ENCODE measurements at regions not wholly inside any gene's neighbourhood (a gene's known extent, or its start where the extent isn't known, plus 50 kb on each side); places are given as distances from the start of the nearest gene placed in this dataset.
A peak's percentile ranks its signal among the peaks of the same experiment; 100 is the strongest.

- no peak for DNase-seq
These were observed 71.1 kb upstream of the F3 start for GRCh38 chr1:94612525-94613204.

DNA sequence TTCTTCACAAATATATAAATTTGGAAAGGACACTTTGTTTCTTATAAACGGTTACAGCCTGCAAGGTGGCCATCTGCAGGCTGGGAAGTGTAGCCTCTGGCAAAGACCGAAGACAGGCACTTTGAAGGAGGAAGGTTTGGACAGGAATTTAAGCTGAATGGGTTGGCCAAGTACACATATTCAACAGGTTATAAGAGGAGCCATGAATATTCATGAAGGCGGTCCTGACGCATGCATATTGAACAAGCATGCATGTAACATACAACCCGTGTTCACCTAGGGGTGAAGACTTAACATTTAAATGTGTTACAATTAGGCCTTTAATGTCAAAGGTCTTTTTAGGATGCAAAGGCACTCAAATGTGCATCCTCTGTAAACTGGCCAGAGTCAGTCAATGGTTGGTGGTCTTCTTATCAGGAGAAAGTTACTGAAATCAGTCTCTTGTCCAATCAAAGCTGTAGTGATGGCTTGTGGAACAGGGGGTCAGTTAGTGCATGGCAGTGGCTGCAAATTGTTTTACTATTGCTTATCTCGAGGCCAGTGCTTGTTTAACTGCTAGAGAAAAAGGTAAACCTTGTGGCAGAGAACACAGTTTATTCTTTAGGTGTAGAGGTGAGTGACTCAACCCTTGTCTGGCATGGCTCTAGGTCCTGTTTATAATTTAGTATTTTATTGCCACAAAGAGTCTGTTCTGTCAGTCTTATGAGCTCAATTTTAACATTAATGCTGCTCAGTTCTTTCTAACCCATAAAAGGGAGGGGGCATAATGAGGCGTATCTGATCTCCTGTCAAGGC lies 70.3 kb upstream of the F3 start:
- DNase-seq: no peak

GRCh38 chr1:94609619-94610018 lies 68.1 kb upstream of the F3 start:
- no peak for DNase-seq

- no peak for DNase-seq
These were observed 67.4 kb upstream of the F3 start for GRCh38 chr1:94608852-94609530.

DNA sequence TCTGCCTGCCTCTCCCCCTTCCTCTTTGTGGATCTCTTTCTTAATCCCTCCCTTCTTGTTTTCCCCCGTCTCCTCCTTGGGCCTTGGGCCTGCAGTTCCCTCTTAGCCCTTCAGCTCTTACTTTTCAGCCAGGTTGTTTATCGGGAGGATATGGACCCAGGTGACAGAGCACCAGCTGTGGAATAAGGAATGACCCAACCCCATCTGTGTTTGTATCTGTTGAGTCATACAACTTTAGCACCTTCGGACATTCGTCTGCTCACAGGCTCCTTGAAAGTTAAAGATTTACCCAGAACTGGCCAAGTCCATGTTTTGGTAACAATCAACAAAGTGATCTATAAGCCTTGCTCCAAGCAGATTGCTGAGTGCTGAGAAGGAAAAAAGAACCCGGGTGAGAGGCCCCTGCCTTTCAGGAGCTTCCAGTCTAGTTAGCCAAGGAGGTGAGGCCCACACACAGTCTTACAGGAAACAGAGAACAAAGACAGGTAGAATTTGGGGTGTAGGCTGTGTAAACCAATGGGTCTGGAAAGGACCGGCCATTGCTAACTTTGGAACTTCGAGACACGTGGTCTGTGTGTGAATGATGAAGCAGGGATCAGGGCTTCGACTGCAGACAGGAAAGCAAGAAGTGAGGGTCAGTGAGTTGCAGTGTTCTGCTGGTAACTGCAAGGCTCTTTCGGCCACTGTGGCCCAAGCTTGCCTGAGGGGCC lies 66.7 kb upstream of the F3 start:
- DNase-seq: no peak

DNA sequence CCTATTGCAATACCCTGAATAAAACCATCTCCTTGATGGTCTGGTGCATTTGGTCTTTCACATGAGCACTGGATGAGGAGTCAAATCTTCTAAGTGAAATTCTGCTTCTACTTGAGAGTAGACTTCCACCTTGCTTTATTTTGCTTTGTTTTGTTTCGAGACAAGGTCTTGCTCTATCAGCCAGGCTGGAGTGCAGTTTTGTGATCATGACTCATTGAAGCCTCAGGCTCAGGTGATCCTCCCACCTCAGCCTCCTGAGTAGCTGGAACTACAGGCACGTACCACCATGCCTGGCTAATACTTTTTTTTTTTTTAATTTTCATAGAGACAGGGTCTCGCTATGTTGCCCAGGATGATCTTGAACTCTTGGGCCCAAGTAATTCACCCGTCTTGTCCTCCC lies 65.8 kb upstream of the F3 start:
- DNase-seq: no peak

DNA sequence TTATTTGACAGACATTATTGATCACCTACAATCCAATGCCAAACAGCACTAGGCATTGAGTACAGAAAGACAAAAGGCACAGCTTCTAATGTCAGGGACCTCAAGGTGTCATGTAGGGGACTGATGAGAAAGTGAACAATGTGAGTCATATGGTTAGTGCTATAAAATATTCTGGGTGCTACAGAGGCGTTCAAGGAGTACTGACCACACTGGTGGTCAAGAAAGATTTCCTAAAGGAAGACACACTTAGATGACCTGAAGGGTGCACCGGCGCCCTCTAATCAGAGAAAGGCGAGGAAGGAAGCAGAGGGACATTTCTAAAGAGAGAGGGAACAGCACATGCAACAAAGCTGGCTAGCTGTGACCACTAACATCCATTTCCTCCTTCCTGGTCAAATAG lies 64.9 kb upstream of the F3 start:
- DNase-seq: no peak

DNA sequence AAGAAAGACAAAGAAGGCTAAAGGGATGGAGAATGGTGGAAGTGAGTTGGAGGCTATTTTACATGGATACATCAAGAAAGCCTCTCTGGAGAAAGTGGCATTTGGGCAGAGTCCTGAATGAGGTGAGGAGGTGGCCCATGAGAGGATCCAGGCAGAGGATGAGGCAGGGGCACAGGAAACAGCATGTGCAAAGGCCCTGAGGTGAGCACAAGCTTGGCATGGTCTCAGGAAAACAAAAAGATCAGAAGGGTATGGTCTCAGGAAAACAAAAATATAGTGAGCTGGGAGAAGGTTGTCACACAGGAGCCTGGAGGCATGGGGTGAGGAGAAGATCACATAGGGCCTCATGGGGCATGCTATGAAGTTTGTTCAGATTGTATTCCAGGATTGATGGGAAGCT lies 62.1 kb upstream of the F3 start:
- DNase-seq: no peak

DNA sequence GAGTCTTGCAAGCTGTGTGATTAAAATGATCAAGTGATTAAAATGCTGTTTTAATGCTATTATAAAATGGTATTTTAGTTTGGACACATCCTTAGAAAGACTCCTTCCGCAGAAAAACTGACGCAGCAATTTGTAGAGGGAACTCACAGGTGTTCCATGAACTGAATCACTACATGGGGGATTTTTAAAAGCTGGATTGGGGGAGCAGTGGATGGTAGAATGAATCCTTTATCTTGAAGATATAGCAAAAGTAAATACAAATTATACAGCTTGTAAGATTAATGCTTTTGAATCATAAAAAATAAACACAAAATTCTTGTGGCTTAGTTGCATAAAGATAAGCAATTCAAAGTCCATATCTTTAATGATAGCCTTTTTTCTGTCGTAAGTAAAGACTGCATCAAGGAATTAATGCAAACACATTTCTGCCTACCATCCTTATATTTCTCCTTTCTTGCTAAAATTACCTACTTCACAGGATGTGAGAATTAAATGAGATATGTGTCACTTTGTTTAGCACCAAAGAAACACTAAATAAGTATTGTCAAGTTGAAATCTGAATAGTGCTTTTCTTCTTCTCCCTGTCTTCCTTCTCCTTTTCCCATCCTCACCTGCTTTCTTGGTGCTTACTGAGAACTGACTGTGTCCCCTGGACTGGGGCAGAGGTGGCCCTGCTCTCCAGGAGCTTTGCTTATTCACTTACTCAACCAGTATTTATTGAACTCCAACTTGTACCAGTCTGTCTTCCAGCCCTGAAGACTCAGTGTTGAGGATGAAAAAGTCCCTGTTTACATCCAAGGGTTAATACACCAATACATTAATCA lies 61.5 kb upstream of the F3 start:
- DNase-seq: no peak

DNA sequence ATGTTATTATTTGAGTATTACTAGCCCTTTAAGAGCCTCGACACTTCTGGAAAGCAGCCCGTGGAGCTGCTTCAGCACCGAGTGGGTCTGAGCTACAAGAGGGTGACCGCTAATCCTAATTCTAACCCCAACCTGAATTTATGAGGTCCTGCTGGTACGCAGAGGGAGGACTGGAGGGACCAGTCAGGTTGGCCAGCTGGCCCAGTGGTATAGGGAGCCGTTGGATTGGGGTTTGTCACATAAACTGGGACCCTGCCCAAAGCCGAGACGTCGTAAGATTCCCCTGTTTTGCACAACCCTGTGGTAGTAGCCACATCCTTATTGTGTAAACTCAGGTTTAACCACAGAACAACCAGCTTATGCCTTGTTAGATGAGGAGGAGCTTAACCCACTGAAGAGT lies 60.8 kb upstream of the F3 start:
- no peak for DNase-seq

DNA sequence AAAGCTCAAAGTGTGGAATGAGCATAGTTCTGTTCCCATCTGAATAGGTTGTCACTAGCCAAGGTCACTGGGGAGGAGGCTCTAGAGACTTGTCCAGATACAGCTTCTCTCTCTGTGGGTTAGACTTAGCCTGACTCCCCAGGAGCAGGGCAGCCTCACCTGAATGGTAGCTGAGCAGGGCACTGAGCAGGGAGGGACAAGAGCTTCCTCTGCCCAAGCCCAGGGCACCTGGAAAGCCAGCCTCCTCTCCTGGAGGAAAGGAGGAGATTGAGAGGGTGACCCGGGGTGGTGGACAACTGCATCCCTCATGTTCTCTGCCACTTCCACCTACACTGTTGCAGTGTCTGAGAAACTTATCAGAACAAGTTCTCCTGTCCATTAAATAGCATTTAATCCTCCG lies 59.0 kb upstream of the F3 start:
- no peak for DNase-seq

DNA sequence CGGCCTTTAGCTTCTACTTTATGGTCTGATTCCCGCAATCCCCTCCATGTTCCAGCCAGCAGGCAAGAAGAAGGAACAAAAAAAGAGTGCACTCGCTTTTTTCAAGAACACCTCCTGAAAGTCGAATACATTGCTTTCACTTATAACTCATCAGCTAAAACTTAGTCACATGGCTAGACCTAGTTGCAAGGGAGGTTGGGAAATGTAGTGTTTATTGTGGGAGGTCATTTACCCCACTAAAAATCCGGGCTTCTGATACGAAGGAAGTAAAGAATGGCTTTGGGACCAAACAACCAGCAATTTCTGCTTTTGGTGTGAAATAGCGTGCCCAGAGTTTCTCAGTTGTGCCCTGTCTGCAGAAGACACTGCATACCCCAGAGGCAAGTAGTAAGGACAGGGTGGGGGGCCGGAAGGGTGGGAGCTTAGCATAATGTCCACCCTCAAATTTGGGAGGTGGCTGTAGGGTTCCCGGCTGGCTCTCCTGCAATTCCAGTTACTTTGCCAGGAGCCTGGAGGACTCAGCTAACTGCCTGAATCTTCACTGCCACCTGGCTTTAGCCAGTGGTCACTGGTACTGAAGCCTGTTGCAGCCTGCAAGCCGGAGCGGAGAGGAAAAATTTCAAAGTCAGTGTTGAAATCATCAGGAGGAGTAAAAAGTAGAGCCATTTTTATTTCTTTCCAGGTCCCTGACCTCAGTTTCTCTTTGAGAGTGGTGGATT lies 57.7 kb upstream of the F3 start:
- no peak for DNase-seq

DNA sequence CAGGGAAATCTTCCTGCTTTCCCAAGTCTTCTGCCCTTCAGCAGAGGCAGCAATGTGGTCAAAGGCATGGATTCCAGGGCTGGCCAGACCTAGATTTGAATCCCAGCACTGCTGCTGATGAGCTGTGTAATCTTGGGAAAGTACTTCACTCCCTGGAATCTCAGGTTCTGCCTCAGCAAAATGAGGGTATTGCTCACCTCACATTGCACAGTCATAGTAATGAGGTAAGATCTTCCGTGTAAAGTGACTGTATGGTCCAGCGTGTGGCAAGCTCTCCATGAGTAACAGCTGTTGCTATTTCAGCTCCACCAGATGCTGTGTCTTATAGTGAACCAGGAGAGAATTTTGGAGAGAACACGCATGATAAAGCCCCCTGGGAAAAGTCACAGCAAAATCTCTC lies 56.1 kb upstream of the F3 start:
- DNase-seq: peak; percentile 12

- no peak for DNase-seq
These were observed 54.7 kb upstream of the F3 start for GRCh38 chr1:94596260-94596659.

DNA sequence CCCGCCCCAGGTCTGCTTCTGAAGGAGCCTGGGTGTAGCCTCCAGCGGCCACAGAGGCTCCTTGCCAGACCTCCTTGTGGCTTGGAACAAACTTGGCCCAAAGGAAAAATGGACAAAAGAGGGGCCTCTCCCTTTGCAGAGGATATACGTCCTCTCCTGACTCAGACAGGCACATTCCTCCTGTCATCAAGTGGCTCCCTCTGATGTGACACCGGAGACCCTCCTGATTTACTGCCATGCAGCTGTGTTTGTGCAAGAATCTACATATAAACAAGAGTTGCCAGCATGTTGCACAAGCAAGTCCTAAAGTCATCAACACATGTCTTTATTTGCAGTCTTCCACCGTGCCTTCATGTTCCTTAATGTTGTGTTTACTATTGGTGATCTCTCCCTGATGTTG lies 54.1 kb upstream of the F3 start:
- no peak for DNase-seq

DNA sequence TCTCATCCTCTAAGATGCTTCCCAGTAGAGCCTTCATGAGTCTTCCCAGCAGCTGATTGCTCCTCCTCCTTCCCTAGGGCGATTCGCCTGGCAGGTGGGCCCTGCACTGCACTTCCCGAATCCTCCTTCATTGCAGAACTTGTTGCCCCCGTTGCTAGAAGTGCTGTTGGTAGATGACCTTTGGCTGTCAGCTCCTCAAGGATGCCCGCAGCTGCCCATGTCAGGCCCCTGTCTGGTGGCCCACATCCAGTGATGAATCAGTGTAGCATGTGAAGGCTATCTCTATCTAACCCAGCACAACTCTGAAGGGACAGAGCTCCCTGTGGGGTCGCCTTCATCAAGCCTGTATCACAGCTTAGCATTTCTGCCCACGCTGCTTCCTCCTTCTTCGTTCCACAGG lies 52.1 kb upstream of the F3 start:
- DNase-seq: no peak

DNA sequence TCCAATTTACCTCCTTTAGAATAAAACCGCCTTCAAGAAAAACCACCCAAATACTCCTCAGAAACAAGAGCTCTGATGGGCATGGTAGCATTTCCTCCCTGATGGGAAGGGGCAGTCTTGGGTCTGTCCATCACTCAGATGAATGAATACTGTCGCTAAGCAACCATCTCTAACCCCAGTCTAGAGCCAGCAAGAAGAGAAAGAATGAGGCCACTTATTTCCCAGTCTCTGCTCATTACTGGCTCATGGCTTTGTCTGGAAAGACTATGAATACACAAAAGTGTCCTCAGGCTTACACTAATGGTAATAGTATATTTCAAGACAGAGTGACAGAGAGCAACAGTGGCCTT lies 51.0 kb upstream of the F3 start:
- DNase-seq: no peak

- DNase-seq: no peak
These were observed 50.4 kb upstream of the F3 start for GRCh38 chr1:94591823-94592570.

All from NCI-H524 treated with DMSO at 0.1 percent for 48 hours (cell line).